ENCODE measurements at regions not wholly inside any gene's neighbourhood (a gene's known extent, or its start where the extent isn't known, plus 50 kb on each side); places are given as distances from the start of the nearest gene placed in this dataset.

GRCh38 chr15:45777781-45778180 lies 143.0 kb downstream of the SQOR start (continued):
- no peak for TF ChIP-seq ZNF384 (IDR thresholded peaks at IDR 0.05; ENCODE audit: borderline replicate concordance, low read depth, low read length)
- TF ChIP-seq YBX1 (IDR thresholded peaks at IDR 0.05) = no peak
- no peak for TF ChIP-seq NKRF (conservative IDR thresholded peaks at IDR 0.05)
- no peak for TF ChIP-seq SMARCA5 (IDR thresholded peaks at IDR 0.05)
- TF ChIP-seq NR2F1 (conservative IDR thresholded peaks at IDR 0.05) = no peak

GRCh38 chr15:45780352-45780751 lies 145.5 kb downstream of the SQOR start:
- CTCF ChIA-PET = interaction anchor here (0.7 kb wide), 1 partner anchor 75 kb away, joined by 3 read pairs; no protein-coding TSS in a partner anchor

More at GRCh38 chr15:45780352-45780751, 145.5 kb downstream of the SQOR start:
- no peak overlapping the region for H2AFZ ChIP-seq (ENCODE audit: control insufficient read depth, low read depth, low read length)
- WGBS (ENCODE audit: insufficient coverage, insufficient replicate concordance, low lambda C conversion rate, missing lambda C conversion rate) = 15% methylated on average over 2 of the region's 2 CpGs
- ATAC-seq (no peak), DNase-seq (ENCODE audit: low read depth, low spot score) (no peak), FAIRE-seq (no peak)
- no peaks in the 10 kb centered on the region for H3K79me2 ChIP-seq (ENCODE audit: control insufficient read depth, insufficient read depth, low read length)
- TF ChIP-seq ZNF622 (IDR thresholded peaks at IDR 0.05) (no peak), ESRRA (IDR thresholded peaks at IDR 0.05; ENCODE audit: low read length) (no peak), MYB (IDR thresholded peaks at IDR 0.05; ENCODE audit: borderline replicate concordance, low read depth, low read length) (no peak), HDAC6 (IDR thresholded peaks at IDR 0.05; ENCODE audit: unreplicated experiment) (no peak), WRNIP1 (IDR thresholded peaks at IDR 0.05; ENCODE audit: borderline replicate concordance, low read depth, low read length) (no peak), SIX5 (IDR thresholded peaks at IDR 0.05; ENCODE audit: low read depth, low read length, severe bottlenecking) (no peak)
- intact Hi-C loops (cut with micrococcal nuclease; ENCODE audit: unreplicated experiment) = no loop called here
- H3K36me3 ChIP-seq (ENCODE audit: control insufficient read depth in 2 of 2, insufficient read depth in 2 of 2, low read length in 1 of 2) = no peaks in the 10 kb centered on the region
- in situ Hi-C loops (cut with MboI) = no loop called here
- no peaks in the 10 kb centered on the region for H3K4me1 ChIP-seq (ENCODE audit: control insufficient read depth, insufficient read depth, low read length)
- no peaks in the 10 kb centered on the region for H4K20me1 ChIP-seq (ENCODE audit: control insufficient read depth, insufficient read depth)
- H3K27ac ChIP-seq (ENCODE audit: control insufficient read depth, insufficient read depth) = no peak overlapping the region
- BruUV-seq (replicated peaks) = no TSS peak
- no peaks in the 10 kb centered on the region for H3K9me3 ChIP-seq (replicated peaks; ENCODE audit: control insufficient read depth, insufficient read depth, low read length)
- ChIA-PET POLR2A (no interaction called here), RAD21 (ENCODE audit: unreplicated experiment) (no interaction called here), SMC1A (ENCODE audit: uncharacterized antibody, unreplicated experiment) (interaction anchor here (0.5 kb wide), 1 partner anchor 55 kb away, joined by 3 read pairs; no protein-coding TSS in a partner anchor)
- no peak overlapping the region for H3K4me3 ChIP-seq
- no peak overlapping the region for H3K9ac ChIP-seq (ENCODE audit: control insufficient read depth, insufficient read depth, low read length)
- H3K27me3 ChIP-seq (replicated peaks in 1 of 2; ENCODE audit: control insufficient read depth in 2 of 2, insufficient read depth in 2 of 2, low read length in 1 of 2) = no peaks in the 10 kb centered on the region; a peak in 1 of 4 replicates
- no peak overlapping the region for H3K4me2 ChIP-seq (ENCODE audit: control insufficient read depth, insufficient read depth)

All from GM12878 (cell line).